IPS DF 4.7 (cell line): ENCODE measurements at regions not wholly inside any gene's neighbourhood (a gene's known extent, or its start where the extent isn't known, plus 50 kb on each side); places are given as distances from the start of the nearest gene placed in this dataset.
A peak's percentile ranks its signal among the peaks of the same experiment; 100 is the strongest.
"Not testable (repeated sequence)": the region's sequence is repeated elsewhere in the genome, so short reads cannot be mapped to it uniquely, and the experiment has no call there.

Experiments
- DNase-seq: peaks from one replicate; pipeline ENCODE4 v3.0.0-alpha.2; 2013; ENCODE audit warnings: low spot score; ENCODE audit errors: extremely low read depth

- DNase-seq: no peak
Measured at GRCh38 chr5:16987776-16988175, 51.7 kb upstream of the MYO10 start.

- not testable (repeated sequence) for DNase-seq
Measured at GRCh38 chr5:16990817-16991520, 54.9 kb upstream of the MYO10 start.

- no peak for DNase-seq
Measured at GRCh38 chr5:16992006-16992405, 55.9 kb upstream of the MYO10 start.

- no peak for DNase-seq
Measured at GRCh38 chr5:16992444-16992843, 56.4 kb upstream of the MYO10 start.

- DNase-seq: no peak
Measured at GRCh38 chr5:16994565-16994964, 58.5 kb upstream of the MYO10 start.

GRCh38 chr5:16995372-16995771 is 59.3 kb upstream of the MYO10 start:
- no peak for DNase-seq

- DNase-seq: no peak
Measured at GRCh38 chr5:17000291-17000939, 64.3 kb upstream of the MYO10 start.

- no peak for DNase-seq
Measured at GRCh38 chr5:17001428-17001827, 65.3 kb upstream of the MYO10 start.

GRCh38 chr5:17004441-17005106 is 68.5 kb upstream of the MYO10 start:
- DNase-seq: no peak

- no peak for DNase-seq
Measured at GRCh38 chr5:17005107-17005828, 69.2 kb upstream of the MYO10 start.

GRCh38 chr5:17012289-17012688 is 76.2 kb upstream of the MYO10 start:
- DNase-seq: no peak

GRCh38 chr5:17014686-17015085 is 78.6 kb upstream of the MYO10 start:
- no peak for DNase-seq

GRCh38 chr5:17018871-17019270 is 82.8 kb upstream of the MYO10 start:
- no peak for DNase-seq

GRCh38 chr5:17019324-17019723 is 83.2 kb upstream of the MYO10 start:
- no peak for DNase-seq

- no peak for DNase-seq
Measured at GRCh38 chr5:17020678-17021601, 84.9 kb upstream of the MYO10 start.

GRCh38 chr5:17021602-17021932 is 85.5 kb upstream of the MYO10 start:
- DNase-seq: no peak

- DNase-seq: no peak
Measured at GRCh38 chr5:17022296-17022695, 86.2 kb upstream of the MYO10 start.

GRCh38 chr5:17024686-17025180 is 88.6 kb upstream of the MYO10 start:
- DNase-seq: peak; percentile 5

- not testable (repeated sequence) for DNase-seq
Measured at GRCh38 chr5:17031659-17032277, 95.7 kb upstream of the MYO10 start.

- DNase-seq: not testable (repeated sequence)
Measured at GRCh38 chr5:17032314-17032985, 96.4 kb upstream of the MYO10 start.
